COLO668 (cell line): ENCODE measurements at regions not wholly inside any gene's neighbourhood (a gene's known extent, or its start where the extent isn't known, plus 50 kb on each side); places are given as distances from the start of the nearest gene placed in this dataset.
"Not testable (repeated sequence)": the region's sequence is repeated elsewhere in the genome, so short reads cannot be mapped to it uniquely, and the experiment has no call there.

Source experiments
- DNase-seq: peaks from one replicate; lab custom pipeline; 2025; ENCODE audit not compliant: unreplicated experiment; lab: John Stamatoyannopoulos, UW

- no peak for DNase-seq
Observed at GRCh38 chr4:166153548-166153947, 280.5 kb downstream of the TLL1 start.

GRCh38 chr4:166162327-166162726, 289.3 kb downstream of the TLL1 start:
- DNase-seq = no peak

GRCh38 chr4:166165829-166166420, 292.9 kb downstream of the TLL1 start:
- peak; percentile 10 for DNase-seq

- DNase-seq = peak; percentile 2
Observed at GRCh38 chr4:166169111-166169510, 296.1 kb downstream of the TLL1 start.

GRCh38 chr4:166172619-166173018, 299.6 kb downstream of the TLL1 start:
- no peak for DNase-seq

- no peak for DNase-seq
Observed at GRCh38 chr4:166174717-166175490, 301.9 kb downstream of the TLL1 start.

GRCh38 chr4:166182145-166182544, 309.1 kb downstream of the TLL1 start:
- no peak for DNase-seq

- no peak for DNase-seq
Observed at GRCh38 chr4:166195101-166195500, 322.1 kb downstream of the TLL1 start.

GRCh38 chr4:166197166-166197565, 324.1 kb downstream of the TLL1 start:
- no peak for DNase-seq

- DNase-seq = no peak
Observed at GRCh38 chr4:166198041-166198440, 325.0 kb downstream of the TLL1 start.

- DNase-seq = no peak
Observed at GRCh38 chr4:166198516-166199310, 325.7 kb downstream of the TLL1 start.

GRCh38 chr4:166202991-166203390, 330.0 kb downstream of the TLL1 start:
- DNase-seq = no peak

- DNase-seq = not testable (repeated sequence)
Observed at GRCh38 chr4:166212326-166212725, 339.3 kb downstream of the TLL1 start.

- DNase-seq = no peak
Observed at GRCh38 chr4:166222271-166222670, 349.2 kb downstream of the TLL1 start.

GRCh38 chr4:166228112-166228511, 355.1 kb downstream of the TLL1 start:
- DNase-seq = no peak

GRCh38 chr4:166229799-166230198, 356.8 kb downstream of the TLL1 start:
- DNase-seq = no peak

GRCh38 chr4:166230841-166231240, 357.8 kb downstream of the TLL1 start:
- DNase-seq = no peak

GRCh38 chr4:166239354-166239753, 366.3 kb downstream of the TLL1 start:
- DNase-seq = no peak

GRCh38 chr4:166252487-166253402, 379.7 kb downstream of the TLL1 start:
- no peak for DNase-seq

GRCh38 chr4:166257276-166257675, 384.2 kb downstream of the TLL1 start:
- no peak for DNase-seq

GRCh38 chr4:166257891-166258290, 384.9 kb downstream of the TLL1 start:
- DNase-seq = no peak
